Activated CD8-positive, alpha-beta T cell treated with anti-CD3 and anti-CD28 coated beads for 36 hours (primary cell): ENCODE measurements at regions not wholly inside any gene's neighbourhood (a gene's known extent, or its start where the extent isn't known, plus 50 kb on each side); places are given as distances from the start of the nearest gene placed in this dataset.

ENCODE experiments used
- ATAC-seq: fragments of 200-7000 bp; cut with Tn5 transposase; one replicate; pipeline ENCODE4 v1.10.0; 2021; ENCODE audit warnings: mild to moderate bottlenecking, moderate library complexity
- CTCF ChIA-PET: fragments of 350-600 bp; sonication (Branson Sonifier 250); formaldehyde crosslinking; loops from one replicate; lab custom pipeline; 2021; ENCODE audit warnings: antibody characterized with exemption; lab: Charles Lee
- POLR2A ChIA-PET: fragments of 350-600 bp; sonication (Branson Sonifier 250); formaldehyde crosslinking; loops from one replicate; lab custom pipeline; 2021; ENCODE audit warnings: antibody characterized with exemption; lab: Charles Lee
- DNase-seq: peaks from one replicate; pipeline ENCODE4 v3.0.0-alpha.2; 2020
- H3K27ac Mint-ChIP-seq: one replicate; pipeline ENCODE4 v1.8.0; 2021; ENCODE audit warnings: mild to moderate bottlenecking, mixed read lengths
- H3K27me3 Mint-ChIP-seq: one replicate; pipeline ENCODE4 v1.8.0; 2021; ENCODE audit warnings: mixed read lengths
- H3K36me3 Mint-ChIP-seq: one replicate; pipeline ENCODE4 v1.8.0; 2021; ENCODE audit warnings: low read depth, mixed read lengths
- H3K4me1 Mint-ChIP-seq: one replicate; pipeline ENCODE4 v1.8.0; 2021; ENCODE audit warnings: low read depth, mixed read lengths
- H3K4me3 Mint-ChIP-seq: one replicate; pipeline ENCODE4 v1.8.0; 2021; ENCODE audit warnings: mild to moderate bottlenecking, moderate library complexity, mixed read lengths
- H3K9me3 Mint-ChIP-seq: one replicate; pipeline ENCODE4 v1.8.0; 2021; ENCODE audit warnings: mixed read lengths
- intact Hi-C: fragments of 100-400 bp; cut with micrococcal nuclease; formaldehyde crosslinking; loops from one replicate; pipeline ENCODE4 v1.10.0; 2022
- TF ChIP-seq, protein P1 (sequence below): fragments of 200-600 bp; IDR thresholded peaks from one replicate; pipeline ENCODE4 v1.8.0; 2022; ENCODE audit warnings: antibody characterized with exemption, mild to moderate bottlenecking

DNA sequence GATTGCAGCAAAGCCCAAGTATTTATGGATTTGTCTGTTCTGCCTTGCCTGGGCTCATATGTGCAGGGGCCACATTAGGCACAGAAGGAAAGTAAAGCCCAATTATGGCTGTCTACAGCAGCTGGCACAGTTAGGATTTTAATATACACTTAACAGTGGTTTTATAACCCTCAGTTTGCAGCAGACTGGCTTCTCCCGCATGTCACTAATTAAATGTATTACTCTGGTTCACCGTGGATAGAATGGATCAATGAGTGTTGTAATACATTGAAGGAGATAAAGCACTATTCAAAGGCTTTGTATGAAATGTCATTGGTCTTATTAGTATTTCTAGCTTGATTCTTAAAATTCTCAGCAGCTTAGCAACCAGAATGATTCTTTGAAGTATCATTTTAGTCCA is 320.2 kb downstream of the KCNS3 start:
- H3K27ac Mint-ChIP-seq: no peak overlapping the region

DNA sequence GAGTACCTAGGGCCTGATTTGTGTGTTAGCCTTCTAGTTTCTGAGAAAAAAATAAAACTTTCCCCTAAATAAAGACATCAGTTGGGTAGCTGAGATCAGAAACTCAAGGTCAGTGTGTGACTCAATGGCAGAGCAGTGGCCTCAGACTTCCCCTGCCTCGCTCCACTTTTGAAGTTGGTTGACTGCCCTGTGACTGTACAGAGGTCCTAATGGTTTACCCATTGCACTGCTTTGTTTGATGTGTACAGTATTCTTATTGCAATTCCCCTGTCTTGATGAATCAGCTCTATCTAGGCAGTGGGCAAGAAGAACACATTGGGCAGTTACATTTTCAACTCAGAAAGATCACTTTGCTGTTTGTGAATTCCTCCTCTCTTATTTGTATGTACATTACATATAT is 315.7 kb downstream of the KCNS3 start:
- ATAC-seq (no peak), DNase-seq (no peak)
- intact Hi-C loops: no loop called here
- ChIA-PET CTCF (no interaction called here), POLR2A (no interaction called here)
- TF ChIP-seq, protein P1, sequence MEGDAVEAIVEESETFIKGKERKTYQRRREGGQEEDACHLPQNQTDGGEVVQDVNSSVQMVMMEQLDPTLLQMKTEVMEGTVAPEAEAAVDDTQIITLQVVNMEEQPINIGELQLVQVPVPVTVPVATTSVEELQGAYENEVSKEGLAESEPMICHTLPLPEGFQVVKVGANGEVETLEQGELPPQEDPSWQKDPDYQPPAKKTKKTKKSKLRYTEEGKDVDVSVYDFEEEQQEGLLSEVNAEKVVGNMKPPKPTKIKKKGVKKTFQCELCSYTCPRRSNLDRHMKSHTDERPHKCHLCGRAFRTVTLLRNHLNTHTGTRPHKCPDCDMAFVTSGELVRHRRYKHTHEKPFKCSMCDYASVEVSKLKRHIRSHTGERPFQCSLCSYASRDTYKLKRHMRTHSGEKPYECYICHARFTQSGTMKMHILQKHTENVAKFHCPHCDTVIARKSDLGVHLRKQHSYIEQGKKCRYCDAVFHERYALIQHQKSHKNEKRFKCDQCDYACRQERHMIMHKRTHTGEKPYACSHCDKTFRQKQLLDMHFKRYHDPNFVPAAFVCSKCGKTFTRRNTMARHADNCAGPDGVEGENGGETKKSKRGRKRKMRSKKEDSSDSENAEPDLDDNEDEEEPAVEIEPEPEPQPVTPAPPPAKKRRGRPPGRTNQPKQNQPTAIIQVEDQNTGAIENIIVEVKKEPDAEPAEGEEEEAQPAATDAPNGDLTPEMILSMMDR: no peak
- Mint-ChIP-seq H3K4me1 (no peaks in the 10 kb centered on the region), H3K27me3 (peaks cover 6% of the 10 kb centered on the region), H3K9me3 (no peaks in the 10 kb centered on the region), H3K27ac (no peak overlapping the region), H3K36me3 (no peaks in the 10 kb centered on the region), H3K4me3 (no peak overlapping the region)

More for the DNA sequence above, 320.2 kb downstream of the KCNS3 start:
- TF ChIP-seq, protein P1: no peak
- H3K4me3 Mint-ChIP-seq: no peak overlapping the region
- H3K27me3 Mint-ChIP-seq: peaks cover 9% of the 10 kb centered on the region
- CTCF ChIA-PET: no interaction called here
- no peaks in the 10 kb centered on the region for H3K4me1 Mint-ChIP-seq
- POLR2A ChIA-PET: interaction anchor here (1.2 kb wide), 1 partner anchor 15 kb away, joined by 3 read pairs; no protein-coding TSS in a partner anchor
- no peaks in the 10 kb centered on the region for H3K9me3 Mint-ChIP-seq
- DNase-seq (no peak), ATAC-seq (no peak)
- intact Hi-C loops: no loop called here
- H3K36me3 Mint-ChIP-seq: no peaks in the 10 kb centered on the region

DNA sequence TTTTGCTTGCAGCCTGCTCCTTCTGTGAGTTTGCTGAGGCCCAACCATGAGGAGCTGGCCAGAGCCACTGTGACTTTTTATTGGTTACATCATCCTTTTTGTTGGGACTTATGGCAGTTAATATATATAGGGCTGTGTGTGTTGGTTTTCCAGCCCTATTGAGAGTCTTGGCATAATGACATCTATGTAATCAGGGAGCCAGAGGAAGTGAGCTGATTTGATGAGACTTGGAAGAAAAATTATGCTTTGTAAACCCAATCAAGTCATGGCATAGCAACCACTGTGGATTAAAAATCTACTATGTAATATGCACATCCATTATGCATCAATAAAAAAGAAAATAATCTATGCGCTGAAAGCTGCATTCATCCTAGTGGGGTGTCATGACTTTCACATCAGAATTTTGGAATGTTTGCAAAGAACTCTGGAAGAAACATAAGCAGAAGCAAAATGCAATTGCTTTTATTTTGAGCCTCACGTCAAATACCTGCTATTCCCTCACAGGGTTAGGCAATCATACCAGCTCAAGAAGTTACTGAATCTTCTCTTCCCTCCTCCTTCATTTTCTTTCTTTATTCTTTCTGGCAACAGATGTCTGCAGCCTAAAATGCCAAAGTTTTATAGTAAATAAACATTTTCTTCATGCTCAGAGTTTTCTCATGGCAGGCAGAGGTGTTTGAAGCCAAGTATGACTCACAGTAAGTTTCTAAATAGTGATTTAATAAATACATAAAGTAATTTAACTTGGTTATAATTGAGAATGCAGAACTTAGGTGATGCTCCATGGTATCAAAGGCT is 308.5 kb downstream of the KCNS3 start:
- peaks cover 8% of the 10 kb centered on the region for H3K27me3 Mint-ChIP-seq
- H3K4me1 Mint-ChIP-seq: no peaks in the 10 kb centered on the region
- H3K27ac Mint-ChIP-seq: no peak overlapping the region
- no peaks in the 10 kb centered on the region for H3K9me3 Mint-ChIP-seq
- H3K36me3 Mint-ChIP-seq: no peaks in the 10 kb centered on the region
- CTCF ChIA-PET: interaction anchor here (0.6 to 1.0 kb wide), 4 partner anchors 9 to 1160 kb away, joined by 3 read pairs; no protein-coding TSS in a partner anchor
- intact Hi-C loops: no loop called here
- ATAC-seq: no peak
- TF ChIP-seq, protein P1: no peak
- POLR2A ChIA-PET: no interaction called here
- no peak for DNase-seq
- H3K4me3 Mint-ChIP-seq: no peak overlapping the region

DNA sequence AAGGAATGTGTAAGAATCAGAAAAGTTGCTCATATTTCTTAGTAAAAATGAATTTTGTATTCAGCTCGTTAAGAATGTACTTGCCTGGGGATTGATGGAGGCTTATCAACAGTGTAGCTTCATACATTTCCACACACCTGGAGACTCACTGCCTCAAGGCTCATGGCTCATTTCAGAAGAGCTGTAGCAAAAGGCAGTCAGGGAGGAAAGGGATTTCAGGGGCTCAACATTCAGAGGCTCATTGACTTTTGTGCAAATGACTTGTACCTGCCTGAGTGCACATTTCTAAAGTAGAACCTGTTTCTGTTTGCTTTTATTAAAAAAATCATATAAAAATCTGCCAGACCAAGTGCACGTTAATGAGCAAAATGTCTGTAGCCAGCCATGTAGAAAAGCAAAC is 304.4 kb downstream of the KCNS3 start:
- Mint-ChIP-seq H3K27me3 (peaks cover 10% of the 10 kb centered on the region), H3K27ac (no peak overlapping the region), H3K4me3 (no peak overlapping the region), H3K4me1 (no peaks in the 10 kb centered on the region), H3K36me3 (no peaks in the 10 kb centered on the region), H3K9me3 (no peaks in the 10 kb centered on the region)
- DNase-seq (no peak), ATAC-seq (no peak)
- intact Hi-C loops: no loop called here
- POLR2A ChIA-PET: no interaction called here
- CTCF ChIA-PET: interaction anchor here (1.0 kb wide), 2 partner anchors 17 to 23 kb away, joined by 3 read pairs; no protein-coding TSS in a partner anchor
- TF ChIP-seq, protein P1: no peak

DNA sequence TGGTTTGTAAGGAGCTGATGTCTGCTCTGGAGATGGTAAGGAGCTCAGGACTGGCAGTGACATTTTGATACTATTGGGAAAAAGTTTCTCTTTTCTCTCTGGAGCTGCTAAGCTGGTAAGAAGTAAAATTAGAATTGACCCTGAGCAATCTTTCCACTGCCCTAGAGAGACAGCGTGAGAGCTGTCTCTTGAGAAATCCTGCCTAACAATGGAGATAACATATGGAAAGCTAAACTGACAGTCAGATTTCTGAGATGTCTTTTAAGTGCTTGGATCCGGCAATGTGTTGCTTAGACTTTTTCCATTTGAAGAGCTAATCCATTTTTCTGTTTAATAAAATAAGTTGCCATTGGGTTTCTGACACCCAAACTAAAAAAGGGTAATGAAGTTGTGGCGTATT is 302.4 kb downstream of the KCNS3 start:
- ChIA-PET CTCF (interaction anchor here (0.8 to 1.4 kb wide), 2 partner anchors 31 to 461 kb away, joined by 3 read pairs; no protein-coding TSS in a partner anchor), POLR2A (interaction anchor here (0.6 kb wide), 1 partner anchor 427 kb away, joined by 4 read pairs; the partner anchor contains the start of gene GEN1)
- H3K4me3 Mint-ChIP-seq: no peak overlapping the region
- H3K4me1 Mint-ChIP-seq: no peaks in the 10 kb centered on the region
- no peaks in the 10 kb centered on the region for H3K36me3 Mint-ChIP-seq
- no peaks in the 10 kb centered on the region for H3K9me3 Mint-ChIP-seq
- no peak for DNase-seq
- intact Hi-C loops: no loop called here
- no peak overlapping the region for H3K27ac Mint-ChIP-seq
- H3K27me3 Mint-ChIP-seq: peaks cover 8% of the 10 kb centered on the region
- ATAC-seq: no peak
- TF ChIP-seq, protein P1: no peak
